WTC11 (cell line): ENCODE measurements at regions not wholly inside any gene's neighbourhood (a gene's known extent, or its start where the extent isn't known, plus 50 kb on each side); places are given as distances from the start of the nearest gene placed in this dataset.

ENCODE experiments used
- ATAC-seq: fragments of 200-7000 bp; cut with Tn5 transposase; 2 replicates; pipeline ENCODE4 v1.10.0; 2021; ENCODE audit warnings: mild to moderate bottlenecking, moderate library complexity
- CTCF ChIA-PET: fragments of 300-600 bp; sonication (Branson Sonifier 250); formaldehyde crosslinking; loops from one replicate; lab custom pipeline; 2021; ENCODE audit warnings: antibody characterized with exemption; lab: Charles Lee
- POLR2A ChIA-PET: fragments of 350-600 bp; sonication (Branson Sonifier 250); formaldehyde crosslinking; loops from one replicate; lab custom pipeline; 2021; ENCODE audit warnings: antibody characterized with exemption; lab: Charles Lee
- DNase-seq: peaks from one replicate; pipeline ENCODE4 v3.0.0; 2021; ENCODE audit warnings: low spot score
- H3K27ac Mint-ChIP-seq: 2 replicates; pipeline ENCODE4 v1.8.0; 2021; ENCODE audit warnings: mixed read lengths
- H3K27me3 Mint-ChIP-seq: 2 replicates; pipeline ENCODE4 v1.8.0; 2021; ENCODE audit warnings: low read depth, mild to moderate bottlenecking, moderate library complexity, mixed read lengths
- H3K36me3 Mint-ChIP-seq: 2 replicates; pipeline ENCODE4 v1.8.0; 2021; ENCODE audit warnings: mixed read lengths
- H3K4me1 Mint-ChIP-seq: 2 replicates; pipeline ENCODE4 v1.8.0; 2022; ENCODE audit warnings: mixed read lengths
- H3K4me3 Mint-ChIP-seq: 2 replicates; pipeline ENCODE4 v1.8.0; 2021; ENCODE audit warnings: mild to moderate bottlenecking, moderate library complexity, mixed read lengths
- H3K9me3 Mint-ChIP-seq: 2 replicates; pipeline ENCODE4 v1.8.0; 2021; ENCODE audit warnings: mixed read lengths
- AR ChIP-seq: fragments of 250-450 bp; sonication (Bioruptor Pico); IDR thresholded peaks from 2 replicates; pipeline ENCODE4 v1.9.0; 2021; ENCODE audit warnings: mild to moderate bottlenecking
- E2F5 ChIP-seq: sonication (generic); formaldehyde crosslinking; IDR thresholded peaks from 2 replicates; pipeline ENCODE4 v1.8.1; 2022; ENCODE audit warnings: mild to moderate bottlenecking, moderate library complexity, missing genetic modification reagents
- ESRRA ChIP-seq: sonication (generic); formaldehyde crosslinking; IDR thresholded peaks from 2 replicates; pipeline ENCODE4 v1.8.1; 2022; ENCODE audit warnings: mild to moderate bottlenecking, missing genetic modification reagents, borderline replicate concordance
- FOXK1 ChIP-seq: sonication (generic); formaldehyde crosslinking; IDR thresholded peaks from 2 replicates; pipeline ENCODE4 v1.8.0; 2022; ENCODE audit warnings: mild to moderate bottlenecking, moderate library complexity, missing genetic modification reagents
- GRHL2 ChIP-seq: fragments of 250-450 bp; sonication (Bioruptor Pico); IDR thresholded peaks from 2 replicates; pipeline ENCODE4 v1.8.0; 2022; ENCODE audit warnings: mild to moderate bottlenecking, moderate library complexity; ENCODE audit not compliant: insufficient replicate concordance, severe bottlenecking
- HMGXB4 ChIP-seq: sonication (generic); formaldehyde crosslinking; IDR thresholded peaks from 2 replicates; pipeline ENCODE4 v1.8.1; 2023; ENCODE audit warnings: mild to moderate bottlenecking, moderate library complexity, missing genetic modification reagents
- IRF2 ChIP-seq: sonication (generic); formaldehyde crosslinking; IDR thresholded peaks from 2 replicates; pipeline ENCODE4 v1.8.0; 2022; ENCODE audit warnings: low read depth, missing genetic modification reagents, borderline replicate concordance
- NFYB ChIP-seq: sonication (generic); formaldehyde crosslinking; conservative IDR thresholded peaks from 2 replicates; pipeline ENCODE4 v1.8.0; 2022; ENCODE audit warnings: low read depth, missing genetic modification reagents
- PRDM15 ChIP-seq: sonication (generic); formaldehyde crosslinking; IDR thresholded peaks from 2 replicates; pipeline ENCODE4 v1.8.0; 2022; ENCODE audit warnings: missing genetic modification reagents
- RELA ChIP-seq: sonication (generic); formaldehyde crosslinking; IDR thresholded peaks from 2 replicates; pipeline ENCODE4 v1.8.1; 2022; ENCODE audit warnings: missing genetic modification reagents, mild to moderate bottlenecking, borderline replicate concordance
- RORB ChIP-seq: fragments of 250-450 bp; sonication (Bioruptor Pico); IDR thresholded peaks from 2 replicates; pipeline ENCODE4 v1.9.0; 2021; ENCODE audit warnings: mild to moderate bottlenecking
- SP1 ChIP-seq: sonication (generic); formaldehyde crosslinking; conservative IDR thresholded peaks from 2 replicates; pipeline ENCODE4 v1.8.1; 2022; ENCODE audit warnings: missing genetic modification reagents
- TP53 ChIP-seq: sonication (generic); formaldehyde crosslinking; IDR thresholded peaks from 2 replicates; pipeline ENCODE4 v1.8.1; 2023; ENCODE audit warnings: mild to moderate bottlenecking, missing genetic modification reagents
- USF1 ChIP-seq: sonication (generic); formaldehyde crosslinking; IDR thresholded peaks from 2 replicates; pipeline ENCODE4 v1.8.0; 2022; ENCODE audit warnings: mild to moderate bottlenecking, missing genetic modification reagents
- ZMAT4 ChIP-seq: fragments of 250-450 bp; sonication (Bioruptor Pico); IDR thresholded peaks from 2 replicates; pipeline ENCODE4 v1.9.0; 2021; ENCODE audit warnings: mild to moderate bottlenecking

GRCh38 chr2:167543721-167544120, 655.4 kb downstream of the XIRP2 start (continued):
- no peak for TF ChIP-seq PRDM15 (CRISPR knock-in tag)
- no peak for TF ChIP-seq RELA (CRISPR knock-in tag)

GRCh38 chr2:167537743-167538142, 649.5 kb downstream of the XIRP2 start:
- Mint-ChIP-seq H3K36me3 (no peaks in the 10 kb centered on the region; the same call in 1 of the 2 replicates), H3K9me3 (peaks cover 4% of the 10 kb centered on the region; the same call in 1 of the 2 replicates), H3K27ac (no peak overlapping the region), H3K4me3 (no peak overlapping the region), H3K27me3 (no peaks in the 10 kb centered on the region), H3K4me1 (peaks cover 12% of the 10 kb centered on the region)
- no peak for DNase-seq
- no peak for TF ChIP-seq GRHL2 (CRISPR knock-in tag)
- TF ChIP-seq ESRRA (CRISPR knock-in tag) = no peak
- no peak for TF ChIP-seq NFYB (CRISPR knock-in tag)
- CTCF ChIA-PET = no interaction called here
- no peak for ATAC-seq
- POLR2A ChIA-PET = no interaction called here

- ChIA-PET POLR2A (no interaction called here), CTCF (interaction anchor here (1.9 kb wide), 1 partner anchor 270 kb away, joined by 5 read pairs; no protein-coding TSS in a partner anchor)
- no peaks in the 10 kb centered on the region; the same call in 1 of the 2 replicates for H3K36me3 Mint-ChIP-seq
- TF ChIP-seq E2F5 (CRISPR knock-in tag) (no peak), RELA (CRISPR knock-in tag) (no peak), TP53 (CRISPR knock-in tag) (no peak), IRF2 (no peak), HMGXB4 (CRISPR knock-in tag) (no peak), FOXK1 (CRISPR knock-in tag) (no peak), USF1 (no peak), ZMAT4 (CRISPR knock-in tag) (no peak)
- DNase-seq (no peak), ATAC-seq (no peak)
- H3K27ac Mint-ChIP-seq = no peak overlapping the region
- H3K4me1 Mint-ChIP-seq = peaks cover 3% of the 10 kb centered on the region; the same call in 1 of the 2 replicates
- peaks cover 4% of the 10 kb centered on the region; the same call in 1 of the 2 replicates for H3K9me3 Mint-ChIP-seq
- no peaks in the 10 kb centered on the region for H3K27me3 Mint-ChIP-seq
- no peak overlapping the region for H3K4me3 Mint-ChIP-seq
Observed at GRCh38 chr2:167534443-167534842, 646.2 kb downstream of the XIRP2 start.

- POLR2A ChIA-PET = no interaction called here
- CTCF ChIA-PET = no interaction called here
- Mint-ChIP-seq H3K4me1 (peaks cover 14% of the 10 kb centered on the region), H3K27ac (no peak overlapping the region), H3K36me3 (peaks cover 10% of the 10 kb centered on the region), H3K27me3 (no peaks in the 10 kb centered on the region), H3K9me3 (peaks cover 11% of the 10 kb centered on the region)
- TF ChIP-seq SP1 (CRISPR knock-in tag) (no peak), RORB (CRISPR knock-in tag) (no peak), AR (CRISPR knock-in tag) (no peak), TP53 (CRISPR knock-in tag) (no peak)
- TF ChIP-seq, all 79 proteins: peak for 0
- ATAC-seq (no peak), DNase-seq (no peak)
- no peak overlapping the region for H3K4me3 Mint-ChIP-seq
Observed at GRCh38 chr2:167524786-167525185, 636.5 kb downstream of the XIRP2 start.
